Neural cell (in vitro differentiated cells): ENCODE measurements at regions not wholly inside any gene's neighbourhood (a gene's known extent, or its start where the extent isn't known, plus 50 kb on each side); places are given as distances from the start of the nearest gene placed in this dataset.

Experiments used
- H2AFZ ChIP-seq: fragments of 200-600, 300-800 bp; sonication (generic), shearing (Covaris generic); 2 replicates; pipeline ENCODE4 v1.6.0; 2014; ENCODE audit warnings: low read depth, mild to moderate bottlenecking, antibody characterized with exemption, low read length, moderate library complexity
- H3F3A ChIP-seq: fragments of 200-600 bp; shearing (Covaris generic); 2 replicates; pipeline ENCODE4 v1.6.1; 2016; ENCODE audit warnings: mild to moderate bottlenecking, moderate library complexity, mixed read lengths, antibody characterized with exemption, low read length; ENCODE audit not compliant: insufficient read depth, poor library complexity, severe bottlenecking
- H3K27ac ChIP-seq: fragments of 200-600, 300-800 bp; sonication (generic), shearing (Covaris generic); 2 replicates; pipeline ENCODE4 v1.5.1; 2014; ENCODE audit warnings: mild to moderate bottlenecking, low read length, moderate library complexity
- H3K27me3 ChIP-seq: fragments of 300-800, 200-600 bp; sonication (generic), shearing (Covaris generic); 2 replicates; pipeline ENCODE4 v1.6.0; 2014; ENCODE audit warnings: mild to moderate bottlenecking, low read depth, low read length, moderate library complexity; ENCODE audit not compliant: insufficient read depth
- H3K36me3 ChIP-seq: fragments of 300-800, 200-600 bp; sonication (generic), shearing (Covaris generic); 2 replicates; pipeline ENCODE4 v1.5.1; 2014; ENCODE audit warnings: mild to moderate bottlenecking, antibody characterized with exemption, low read length, moderate library complexity; ENCODE audit not compliant: insufficient read depth
- H3K4me2 ChIP-seq: fragments of 300-800, 200-600 bp; sonication (generic), shearing (Covaris generic); 2 replicates; pipeline ENCODE4 v1.6.0; 2014; ENCODE audit warnings: mild to moderate bottlenecking, low read length
- H3K4me3 ChIP-seq: fragments of 300-800, 200-600 bp; sonication (generic), shearing (Covaris generic); 2 replicates; pipeline ENCODE4 v1.5.1; 2014; ENCODE audit warnings: mild to moderate bottlenecking, low read length, moderate library complexity
- H3K79me2 ChIP-seq: fragments of 200-600 bp; shearing (Covaris generic); replicated peaks from 2 replicates; pipeline ENCODE4 v1.6.0; 2014; ENCODE audit warnings: mild to moderate bottlenecking, low read length, moderate library complexity; ENCODE audit not compliant: insufficient read depth
- H3K9ac ChIP-seq: fragments of 300-800, 200-600 bp; sonication (generic), shearing (Covaris generic); 2 replicates; pipeline ENCODE4 v1.6.1; 2016; ENCODE audit warnings: mild to moderate bottlenecking, low read length, mixed read lengths
- H3K9me2 ChIP-seq: fragments of 200-600 bp; shearing (Covaris generic); 2 replicates; pipeline ENCODE4 v1.6.1; 2016; ENCODE audit warnings: mild to moderate bottlenecking, low read length, mixed read lengths; ENCODE audit not compliant: insufficient read depth
- H3K9me3 ChIP-seq: fragments of 200-600, 300-800 bp; sonication (generic), shearing (Covaris generic); 2 replicates; pipeline ENCODE4 v1.6.1; 2016; ENCODE audit warnings: mild to moderate bottlenecking, mixed run types, low read length, moderate library complexity, mixed read lengths
- H4K20me1 ChIP-seq: fragments of 200-600 bp; shearing (Covaris generic); 2 replicates; pipeline ENCODE4 v1.6.1; 2016; ENCODE audit warnings: mild to moderate bottlenecking, mixed run types; ENCODE audit not compliant: insufficient read depth
- EP300 ChIP-seq: fragments of 450-650 bp; conservative IDR thresholded peaks from 2 replicates; pipeline ENCODE4 v1.6.1; 2014; ENCODE audit warnings: antibody characterized with exemption, mild to moderate bottlenecking, moderate library complexity; ENCODE audit not compliant: poor library complexity, severe bottlenecking
- EZH2 ChIP-seq: fragments of 200-600, 300-800 bp; shearing (Covaris generic), sonication (generic); IDR thresholded peaks from 2 replicates; pipeline ENCODE4 v1.6.1; 2014; ENCODE audit warnings: antibody characterized with exemption, low read length, borderline replicate concordance, mild to moderate bottlenecking; ENCODE audit not compliant: insufficient read depth, poor library complexity, severe bottlenecking
- MXI1 ChIP-seq: fragments of 450-650 bp; conservative IDR thresholded peaks from 2 replicates; pipeline ENCODE4 v1.6.1; 2014; ENCODE audit warnings: antibody characterized with exemption, mild to moderate bottlenecking; ENCODE audit not compliant: poor library complexity, severe bottlenecking
- POLR2AphosphoS5 ChIP-seq: IDR thresholded peaks from 2 replicates; pipeline ENCODE4 v1.6.1; 2012
- RAD21 ChIP-seq: fragments of 450-650 bp; conservative IDR thresholded peaks from 2 replicates; pipeline ENCODE4 v1.6.1; 2014; ENCODE audit warnings: antibody characterized with exemption, mild to moderate bottlenecking, moderate library complexity
- REST ChIP-seq: IDR thresholded peaks from 2 replicates; pipeline ENCODE4 v1.6.1; 2012; ENCODE audit warnings: borderline replicate concordance
- SMC3 ChIP-seq: fragments of 450-650 bp; conservative IDR thresholded peaks from 2 replicates; pipeline ENCODE4 v1.6.1; 2014; ENCODE audit warnings: antibody characterized with exemption, mild to moderate bottlenecking, moderate library complexity; ENCODE audit not compliant: poor library complexity
- TAF1 ChIP-seq: IDR thresholded peaks from 2 replicates; pipeline ENCODE4 v1.6.1; 2012; ENCODE audit warnings: low read depth
- TF ChIP-seq, protein P1 (sequence below): fragments of 450-650 bp; IDR thresholded peaks from 2 replicates; pipeline ENCODE4 v1.5.1; 2014; ENCODE audit warnings: antibody characterized with exemption, mild to moderate bottlenecking, moderate library complexity; ENCODE audit not compliant: poor library complexity, severe bottlenecking

DNA sequence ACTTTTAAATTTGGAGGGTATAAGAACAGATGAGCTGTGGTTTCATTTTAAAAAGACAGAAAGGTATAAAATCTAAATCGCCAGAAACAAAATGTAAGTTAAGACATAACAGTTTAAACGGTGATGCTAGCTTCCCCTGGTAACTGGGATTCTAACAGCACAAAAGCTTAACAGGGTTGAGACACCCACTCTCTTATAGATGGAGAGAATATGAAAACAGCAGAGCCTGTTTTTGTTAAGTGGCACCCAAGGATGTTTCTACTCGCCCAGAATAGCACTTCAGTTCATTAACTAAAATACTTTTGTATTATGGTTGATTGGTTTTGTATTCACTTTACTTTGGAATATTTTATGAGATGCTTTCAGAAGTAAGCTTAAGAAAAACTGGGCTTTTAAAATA is 151.9 kb upstream of the RND3 start:
- H3K4me2 ChIP-seq = no peak overlapping the region
- no peak overlapping the region for H3K27ac ChIP-seq
- H3F3A ChIP-seq = no peaks in the 10 kb centered on the region
- H3K9ac ChIP-seq = no peak overlapping the region
- no peaks in the 10 kb centered on the region for H3K9me3 ChIP-seq
- no peaks in the 10 kb centered on the region for H3K79me2 ChIP-seq
- H2AFZ ChIP-seq = no peak overlapping the region
- no peaks in the 10 kb centered on the region for H3K9me2 ChIP-seq
- no peaks in the 10 kb centered on the region for H4K20me1 ChIP-seq
- no peak for TF ChIP-seq POLR2AphosphoS5
- no peak for TF ChIP-seq MXI1
- TF ChIP-seq REST = no peak
- no peak for TF ChIP-seq SMC3
- TF ChIP-seq EP300 = no peak
- TF ChIP-seq RAD21 = no peak
- TF ChIP-seq TAF1 = no peak
- TF ChIP-seq, protein P1, sequence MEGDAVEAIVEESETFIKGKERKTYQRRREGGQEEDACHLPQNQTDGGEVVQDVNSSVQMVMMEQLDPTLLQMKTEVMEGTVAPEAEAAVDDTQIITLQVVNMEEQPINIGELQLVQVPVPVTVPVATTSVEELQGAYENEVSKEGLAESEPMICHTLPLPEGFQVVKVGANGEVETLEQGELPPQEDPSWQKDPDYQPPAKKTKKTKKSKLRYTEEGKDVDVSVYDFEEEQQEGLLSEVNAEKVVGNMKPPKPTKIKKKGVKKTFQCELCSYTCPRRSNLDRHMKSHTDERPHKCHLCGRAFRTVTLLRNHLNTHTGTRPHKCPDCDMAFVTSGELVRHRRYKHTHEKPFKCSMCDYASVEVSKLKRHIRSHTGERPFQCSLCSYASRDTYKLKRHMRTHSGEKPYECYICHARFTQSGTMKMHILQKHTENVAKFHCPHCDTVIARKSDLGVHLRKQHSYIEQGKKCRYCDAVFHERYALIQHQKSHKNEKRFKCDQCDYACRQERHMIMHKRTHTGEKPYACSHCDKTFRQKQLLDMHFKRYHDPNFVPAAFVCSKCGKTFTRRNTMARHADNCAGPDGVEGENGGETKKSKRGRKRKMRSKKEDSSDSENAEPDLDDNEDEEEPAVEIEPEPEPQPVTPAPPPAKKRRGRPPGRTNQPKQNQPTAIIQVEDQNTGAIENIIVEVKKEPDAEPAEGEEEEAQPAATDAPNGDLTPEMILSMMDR = no peak
- TF ChIP-seq EZH2 = no peak
- no peak overlapping the region for H3K4me3 ChIP-seq
- H3K27me3 ChIP-seq = no peaks in the 10 kb centered on the region
- H3K36me3 ChIP-seq = no peaks in the 10 kb centered on the region

DNA sequence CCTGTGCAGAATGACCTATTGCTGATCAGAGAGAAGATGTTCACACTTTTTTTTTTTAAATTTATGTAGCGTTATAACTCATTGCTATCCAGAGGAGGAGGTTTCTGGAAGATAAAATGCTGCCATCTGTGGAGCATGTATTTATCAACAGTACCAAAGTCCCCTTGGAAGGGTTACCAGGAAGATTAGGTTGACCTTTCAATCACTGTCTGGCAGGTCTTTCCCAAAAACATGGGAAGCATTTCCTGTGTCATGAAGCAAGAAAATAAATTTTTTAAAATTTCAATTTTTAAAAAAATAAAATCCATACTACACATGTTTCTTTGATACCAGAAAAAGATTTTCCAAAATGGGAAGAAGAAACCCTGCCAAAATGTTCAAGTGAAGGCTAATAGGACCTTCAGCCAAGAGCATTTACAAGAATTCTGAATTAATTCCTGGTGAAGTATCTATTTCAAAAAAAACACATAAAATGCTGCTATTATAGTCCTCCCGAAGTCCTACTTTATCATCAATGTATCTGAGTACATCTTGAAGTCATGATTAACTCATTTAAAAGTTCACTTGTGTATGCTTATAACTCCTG is 143.9 kb upstream of the RND3 start:
- H4K20me1 ChIP-seq = no peaks in the 10 kb centered on the region
- no peaks in the 10 kb centered on the region for H3K9me2 ChIP-seq
- no peaks in the 10 kb centered on the region for H3K27me3 ChIP-seq
- no peaks in the 10 kb centered on the region for H3F3A ChIP-seq
- H3K27ac ChIP-seq = no peak overlapping the region
- no peak overlapping the region for H3K4me3 ChIP-seq
- H3K9me3 ChIP-seq = no peaks in the 10 kb centered on the region
- no peaks in the 10 kb centered on the region for H3K79me2 ChIP-seq
- no peaks in the 10 kb centered on the region for H3K36me3 ChIP-seq
- no peak overlapping the region for H3K4me2 ChIP-seq
- TF ChIP-seq REST (no peak), TAF1 (no peak), RAD21 (no peak)
- no peak overlapping the region for H2AFZ ChIP-seq
- no peak overlapping the region for H3K9ac ChIP-seq
